Neutrophil (primary cell): ENCODE measurements at regions not wholly inside any gene's neighbourhood (a gene's known extent, or its start where the extent isn't known, plus 50 kb on each side); places are given as distances from the start of the nearest gene placed in this dataset.
"Not testable (repeated sequence)": the region's sequence is repeated elsewhere in the genome, so short reads cannot be mapped to it uniquely, and the experiment has no call there.

Experiments used
- H3K27ac ChIP-seq: fragments of 200-600 bp; sonication (generic); 2 replicates; pipeline ENCODE4 v1.5.1; 2016; ENCODE audit warnings: mild to moderate bottlenecking, moderate library complexity
- H3K27me3 ChIP-seq: fragments of 200-600 bp; sonication (generic); 2 replicates; pipeline ENCODE4 v1.6.0; 2016; ENCODE audit warnings: mild to moderate bottlenecking
- H3K36me3 ChIP-seq: fragments of 200-600 bp; sonication (generic); 2 replicates; pipeline ENCODE4 v1.5.1; 2017
- H3K4me1 ChIP-seq, 2 experiments: fragments of 200-600 bp in 1 of 2; sonication (generic) in 1 of 2; 1 replicate in 1 of 2; 2 replicates in 1 of 2; pipeline versions ENCODE4 v1.5.1 to v1.6.1; 2013 to 2016; ENCODE audit warnings: low read depth in 1 of 2, low read length in 1 of 2, mild to moderate bottlenecking in 1 of 2, moderate library complexity in 1 of 2; ENCODE audit not compliant: control insufficient read depth in 1 of 2, insufficient read depth in 1 of 2
- H3K4me3 ChIP-seq, 2 experiments: fragments of 200-600 bp in 1 of 2; sonication (generic) in 1 of 2; 1 replicate in 1 of 2; 2 replicates in 1 of 2; pipeline ENCODE4 v1.5.1; 2013 to 2016; ENCODE audit warnings: low read depth in 1 of 2, low read length in 1 of 2, mild to moderate bottlenecking in 1 of 2, moderate library complexity in 1 of 2
- H3K9me3 ChIP-seq: fragments of 200-600 bp; sonication (generic); 2 replicates; pipeline ENCODE4 v1.5.1; 2016
- TF ChIP-seq, protein P1 (sequence below): fragments of 200-600 bp; sonication (generic); IDR thresholded peaks from 2 replicates; pipeline ENCODE4 v1.5.1; 2016; ENCODE audit warnings: antibody characterized with exemption

DNA sequence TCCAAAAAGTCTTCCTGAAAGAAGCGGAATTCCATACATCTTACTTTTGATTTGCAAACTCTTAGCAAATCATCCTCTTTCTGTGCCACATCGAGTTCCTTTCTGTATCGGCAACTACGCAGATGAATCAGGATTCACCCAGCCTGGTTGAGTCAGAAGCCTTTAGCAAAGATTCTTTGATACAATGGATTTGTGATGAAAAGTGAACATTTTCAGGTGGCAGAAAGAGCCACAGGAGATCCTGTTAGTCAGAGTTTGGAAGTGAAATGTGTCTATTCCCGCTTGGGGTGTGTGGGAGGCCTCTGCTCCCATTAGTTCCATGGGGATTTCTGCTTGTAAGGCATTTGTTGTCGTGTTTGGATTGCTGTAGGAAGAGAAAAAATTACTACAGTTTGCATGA lies 351.8 kb upstream of the WWC1 start:
- H3K4me1 ChIP-seq, result no peaks in the 10 kb centered on the region
- H3K4me3 ChIP-seq, result no peak overlapping the region
- H3K27ac ChIP-seq, result no peak overlapping the region
- no peaks in the 10 kb centered on the region for H3K9me3 ChIP-seq
- TF ChIP-seq, protein P1, sequence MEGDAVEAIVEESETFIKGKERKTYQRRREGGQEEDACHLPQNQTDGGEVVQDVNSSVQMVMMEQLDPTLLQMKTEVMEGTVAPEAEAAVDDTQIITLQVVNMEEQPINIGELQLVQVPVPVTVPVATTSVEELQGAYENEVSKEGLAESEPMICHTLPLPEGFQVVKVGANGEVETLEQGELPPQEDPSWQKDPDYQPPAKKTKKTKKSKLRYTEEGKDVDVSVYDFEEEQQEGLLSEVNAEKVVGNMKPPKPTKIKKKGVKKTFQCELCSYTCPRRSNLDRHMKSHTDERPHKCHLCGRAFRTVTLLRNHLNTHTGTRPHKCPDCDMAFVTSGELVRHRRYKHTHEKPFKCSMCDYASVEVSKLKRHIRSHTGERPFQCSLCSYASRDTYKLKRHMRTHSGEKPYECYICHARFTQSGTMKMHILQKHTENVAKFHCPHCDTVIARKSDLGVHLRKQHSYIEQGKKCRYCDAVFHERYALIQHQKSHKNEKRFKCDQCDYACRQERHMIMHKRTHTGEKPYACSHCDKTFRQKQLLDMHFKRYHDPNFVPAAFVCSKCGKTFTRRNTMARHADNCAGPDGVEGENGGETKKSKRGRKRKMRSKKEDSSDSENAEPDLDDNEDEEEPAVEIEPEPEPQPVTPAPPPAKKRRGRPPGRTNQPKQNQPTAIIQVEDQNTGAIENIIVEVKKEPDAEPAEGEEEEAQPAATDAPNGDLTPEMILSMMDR, result no peak
- no peaks in the 10 kb centered on the region for H3K36me3 ChIP-seq
- no peaks in the 10 kb centered on the region for H3K27me3 ChIP-seq

DNA sequence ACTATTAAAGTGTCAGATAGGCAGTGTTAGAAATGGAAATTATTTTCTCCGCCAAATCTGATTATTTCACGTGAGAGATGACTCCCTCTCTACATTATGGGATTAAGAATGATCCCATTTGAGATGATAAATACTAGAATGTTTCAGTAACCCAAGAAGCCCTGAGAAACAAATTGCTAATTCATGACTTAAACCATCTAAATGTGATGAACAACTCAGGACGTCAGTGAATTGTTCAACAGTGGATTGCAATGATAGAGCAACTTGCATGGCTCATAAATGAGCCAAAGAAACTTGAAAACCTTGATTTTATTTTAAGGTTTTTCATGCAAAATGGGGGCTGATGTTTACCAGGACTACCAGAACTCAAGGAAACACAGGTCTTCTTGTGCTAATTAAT lies 350.5 kb upstream of the WWC1 start:
- H3K4me3 ChIP-seq, result no peak overlapping the region
- no peaks in the 10 kb centered on the region for H3K9me3 ChIP-seq
- no peaks in the 10 kb centered on the region for H3K4me1 ChIP-seq
- no peak overlapping the region for H3K27ac ChIP-seq
- no peaks in the 10 kb centered on the region for H3K36me3 ChIP-seq
- no peaks in the 10 kb centered on the region for H3K27me3 ChIP-seq
- TF ChIP-seq, protein P1, result no peak

DNA sequence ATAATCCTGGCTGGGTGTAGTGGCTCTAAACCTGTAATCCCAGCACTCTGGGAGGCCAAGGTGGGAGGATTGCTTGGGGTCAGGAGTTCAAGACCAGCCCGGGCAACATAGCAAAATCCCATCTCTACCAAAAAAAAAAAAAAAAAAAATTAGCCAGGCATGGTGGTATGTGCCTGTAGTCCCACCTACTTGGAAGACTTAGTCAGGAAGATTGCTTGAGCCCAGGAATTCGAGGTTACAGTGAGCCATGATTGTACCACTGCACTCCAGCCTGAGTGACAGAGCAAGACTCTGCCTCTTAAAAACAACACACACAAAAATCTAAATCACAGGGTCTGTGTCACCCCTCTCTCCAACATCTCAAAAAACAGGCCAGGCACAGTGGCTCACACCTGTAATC lies 349.9 kb upstream of the WWC1 start:
- not testable (repeated sequence) for H3K36me3 ChIP-seq, H3K4me3 ChIP-seq, H3K4me1 ChIP-seq, H3K27me3 ChIP-seq, H3K27ac ChIP-seq, H3K9me3 ChIP-seq

DNA sequence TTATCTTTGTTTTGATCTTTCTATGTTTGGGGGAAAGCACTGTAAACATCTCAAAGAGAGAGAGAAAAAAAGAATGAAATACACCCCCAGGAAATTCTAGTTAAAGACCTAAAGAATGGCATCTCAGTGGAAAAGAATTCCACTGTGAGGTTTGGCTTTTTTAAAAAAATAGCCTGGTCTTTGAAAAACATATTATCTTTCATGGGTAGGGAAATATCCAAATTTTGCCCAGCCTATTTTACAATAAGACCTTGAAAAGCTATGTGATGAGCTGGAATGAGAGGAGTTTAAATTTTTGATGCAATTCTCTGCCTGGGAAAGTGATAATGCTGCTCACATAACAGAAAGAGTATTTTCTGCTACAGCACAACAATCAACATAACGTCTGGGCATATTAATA lies 348.1 kb upstream of the WWC1 start:
- H3K27me3 ChIP-seq, result no peaks in the 10 kb centered on the region
- no peaks in the 10 kb centered on the region for H3K9me3 ChIP-seq
- H3K4me1 ChIP-seq, result no peaks in the 10 kb centered on the region
- H3K27ac ChIP-seq, result no peak overlapping the region
- H3K4me3 ChIP-seq, result no peak overlapping the region
- TF ChIP-seq, protein P1, result no peak
- H3K36me3 ChIP-seq, result no peaks in the 10 kb centered on the region

DNA sequence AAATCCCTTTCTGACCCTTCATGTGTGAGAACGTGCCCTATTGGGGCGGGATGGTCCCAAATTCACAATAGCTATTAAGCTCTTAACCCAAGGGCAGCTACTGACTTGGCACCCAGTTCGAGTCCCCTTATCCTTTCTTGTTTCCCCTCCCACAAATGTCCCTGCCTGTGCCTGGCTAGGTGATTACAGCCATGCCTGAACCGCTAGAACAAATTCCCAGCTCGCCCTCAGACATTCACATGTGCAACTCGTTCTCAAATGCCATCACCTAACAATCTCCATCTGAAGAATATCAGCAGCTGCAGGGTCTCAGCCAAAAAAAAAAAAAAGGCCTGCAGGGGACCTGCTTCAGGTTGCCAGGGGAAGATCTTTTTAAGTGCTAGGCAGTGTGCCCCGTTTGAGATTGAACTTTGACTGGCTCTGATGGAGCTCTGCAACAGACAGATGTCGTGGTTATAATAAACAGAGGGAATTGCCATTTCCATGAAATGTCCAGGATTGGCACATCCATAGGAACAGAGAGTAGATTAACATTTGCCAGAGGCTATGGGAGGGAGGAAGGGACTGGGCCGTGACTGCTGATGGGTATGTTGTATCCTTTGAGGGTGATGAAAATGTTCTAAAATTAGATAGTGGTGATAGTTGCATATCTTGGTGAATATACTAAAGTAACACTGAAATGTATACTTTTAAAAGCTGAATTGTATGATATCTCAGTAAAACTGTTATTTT lies 347.2 kb upstream of the WWC1 start:
- Histone ChIP-seq H3K27me3 (no peaks in the 10 kb centered on the region), H3K4me3 (no peak overlapping the region), H3K9me3 (no peaks in the 10 kb centered on the region), H3K27ac (no peak overlapping the region), H3K4me1 (no peaks in the 10 kb centered on the region), H3K36me3 (no peaks in the 10 kb centered on the region)
- TF ChIP-seq, protein P1, result no peak

DNA sequence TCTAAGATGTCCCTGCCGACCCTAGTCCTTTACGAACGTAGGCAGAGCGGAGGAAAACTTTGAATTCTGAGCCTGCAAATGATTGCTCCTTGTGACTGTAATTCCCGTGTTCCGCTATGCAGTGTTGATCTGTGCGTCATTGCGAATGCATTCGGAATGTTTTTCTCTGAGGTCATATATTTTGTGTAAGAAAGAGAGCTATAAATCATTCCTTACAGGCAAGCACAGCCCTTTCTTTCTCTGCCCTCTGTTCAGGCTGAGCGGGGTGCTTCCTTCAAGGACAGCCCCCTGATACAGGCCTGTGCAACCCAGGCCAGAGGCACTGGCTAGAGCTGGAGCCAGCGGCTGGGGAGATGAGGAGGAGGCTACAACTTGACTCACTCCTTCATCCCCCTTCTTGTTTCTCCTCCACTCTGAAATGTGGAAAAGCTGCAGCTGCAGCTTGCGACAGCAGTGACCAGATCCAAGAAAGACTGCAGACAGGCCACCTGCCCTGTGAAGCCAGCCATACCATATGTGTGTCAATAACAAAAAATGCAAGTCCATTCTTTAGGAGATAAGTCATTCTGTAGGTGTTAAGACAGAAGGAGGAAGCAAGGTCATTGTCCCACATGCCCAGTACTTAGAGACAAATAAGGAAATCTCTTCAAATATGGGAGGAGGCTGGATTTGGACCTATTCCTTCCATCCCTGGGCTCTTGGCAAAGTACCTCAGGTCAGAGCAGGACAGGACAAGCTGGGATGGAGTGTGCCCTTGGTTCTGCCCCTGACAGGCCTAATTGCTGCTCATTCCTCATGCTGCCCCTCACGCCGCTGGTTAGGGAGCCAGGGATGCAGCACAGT lies 345.7 kb upstream of the WWC1 start:
- Histone ChIP-seq H3K4me3 (no peak overlapping the region), H3K27ac (no peak overlapping the region), H3K36me3 (no peaks in the 10 kb centered on the region), H3K4me1 (no peaks in the 10 kb centered on the region), H3K9me3 (no peaks in the 10 kb centered on the region), H3K27me3 (no peaks in the 10 kb centered on the region)
- TF ChIP-seq, protein P1, result no peak
